KMS-11 (cell line): ENCODE measurements at regions not wholly inside any gene's neighbourhood (a gene's known extent, or its start where the extent isn't known, plus 50 kb on each side); places are given as distances from the start of the nearest gene placed in this dataset.

Source experiments
- H2AFZ ChIP-seq: fragments of 200-600 bp; sonication (generic); 2 replicates; pipeline ENCODE4 v1.6.1; 2016; ENCODE audit warnings: antibody characterized with exemption, mixed run types, low read depth
- H3K27ac ChIP-seq: fragments of 200-600 bp; sonication (generic); 2 replicates; pipeline ENCODE4 v1.6.1; 2016; ENCODE audit warnings: mild to moderate bottlenecking, mixed run types
- H3K27me3 ChIP-seq: fragments of 200-600 bp; sonication (generic); 2 replicates; pipeline ENCODE4 v1.6.1; 2017; ENCODE audit warnings: mild to moderate bottlenecking, low read depth, mixed run types, moderate library complexity; ENCODE audit not compliant: insufficient read depth
- H3K36me3 ChIP-seq: fragments of 200-600 bp; sonication (generic); 2 replicates; pipeline ENCODE4 v1.6.1; 2017; ENCODE audit warnings: mild to moderate bottlenecking, mixed run types; ENCODE audit not compliant: insufficient read depth
- H3K4me1 ChIP-seq: fragments of 200-600 bp; sonication (generic); 2 replicates; pipeline ENCODE4 v1.6.1; 2016; ENCODE audit warnings: mild to moderate bottlenecking, low read depth, mixed run types; ENCODE audit not compliant: poor library complexity, severe bottlenecking
- H3K4me2 ChIP-seq: fragments of 200-600 bp; sonication (generic); 2 replicates; pipeline ENCODE4 v1.7.0; 2016; ENCODE audit warnings: mild to moderate bottlenecking, mixed run types
- H3K4me3 ChIP-seq: fragments of 200-600 bp; sonication (generic); IDR thresholded peaks from 2 replicates; pipeline ENCODE4 v1.6.1; 2017; ENCODE audit warnings: low read depth, low read length, mixed read lengths; ENCODE audit not compliant: insufficient read depth
- H3K79me2 ChIP-seq: fragments of 200-600 bp; sonication (generic); 2 replicates; pipeline ENCODE4 v1.6.1; 2016; ENCODE audit warnings: low read depth, mixed run types; ENCODE audit not compliant: insufficient read depth
- H3K9ac ChIP-seq: fragments of 200-600 bp; sonication (generic); 2 replicates; pipeline ENCODE4 v1.6.1; 2016; ENCODE audit warnings: mild to moderate bottlenecking, mixed run types
- H4K20me1 ChIP-seq: fragments of 200-600 bp; sonication (generic); 2 replicates; pipeline ENCODE4 v1.6.1; 2016; ENCODE audit warnings: mild to moderate bottlenecking, mixed run types; ENCODE audit not compliant: insufficient read depth
- TF ChIP-seq, protein P1 (sequence below): fragments of 200-600 bp; sonication (generic); conservative IDR thresholded peaks from 2 replicates; pipeline ENCODE4 v1.6.1; 2017; ENCODE audit warnings: low read depth, mild to moderate bottlenecking, antibody characterized with exemption, low read length, moderate library complexity, mixed read lengths

DNA sequence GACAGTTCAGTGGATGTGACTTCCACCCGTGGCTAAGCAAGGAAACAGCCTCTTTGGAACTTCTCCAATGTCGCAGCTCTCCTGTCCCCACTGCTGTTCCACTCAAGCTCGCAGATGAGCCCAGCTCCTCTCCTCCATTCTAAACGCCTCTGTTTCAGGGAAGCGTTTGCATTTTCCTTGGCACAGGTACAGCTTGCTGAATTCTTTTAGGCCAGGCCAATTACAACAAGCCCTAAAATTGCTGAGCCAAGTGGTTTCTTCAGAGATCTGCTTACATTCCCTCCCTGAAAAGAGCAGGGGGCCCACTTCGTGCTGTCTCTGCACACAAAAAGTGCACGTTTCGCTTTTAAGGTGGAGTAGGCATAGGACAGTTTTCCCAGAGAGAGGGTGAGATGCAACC lies 91.5 kb upstream of the BLID start:
- Histone ChIP-seq H3K4me1 (no peaks in the 10 kb centered on the region), H3K79me2 (no peaks in the 10 kb centered on the region), H3K27me3 (no peaks in the 10 kb centered on the region), H3K9ac (no peak overlapping the region), H3K27ac (no peak overlapping the region), H2AFZ (no peak overlapping the region), H3K4me2 (no peak overlapping the region), H3K36me3 (no peaks in the 10 kb centered on the region), H4K20me1 (no peaks in the 10 kb centered on the region), H3K4me3 (no peak overlapping the region)
- TF ChIP-seq, protein P1, sequence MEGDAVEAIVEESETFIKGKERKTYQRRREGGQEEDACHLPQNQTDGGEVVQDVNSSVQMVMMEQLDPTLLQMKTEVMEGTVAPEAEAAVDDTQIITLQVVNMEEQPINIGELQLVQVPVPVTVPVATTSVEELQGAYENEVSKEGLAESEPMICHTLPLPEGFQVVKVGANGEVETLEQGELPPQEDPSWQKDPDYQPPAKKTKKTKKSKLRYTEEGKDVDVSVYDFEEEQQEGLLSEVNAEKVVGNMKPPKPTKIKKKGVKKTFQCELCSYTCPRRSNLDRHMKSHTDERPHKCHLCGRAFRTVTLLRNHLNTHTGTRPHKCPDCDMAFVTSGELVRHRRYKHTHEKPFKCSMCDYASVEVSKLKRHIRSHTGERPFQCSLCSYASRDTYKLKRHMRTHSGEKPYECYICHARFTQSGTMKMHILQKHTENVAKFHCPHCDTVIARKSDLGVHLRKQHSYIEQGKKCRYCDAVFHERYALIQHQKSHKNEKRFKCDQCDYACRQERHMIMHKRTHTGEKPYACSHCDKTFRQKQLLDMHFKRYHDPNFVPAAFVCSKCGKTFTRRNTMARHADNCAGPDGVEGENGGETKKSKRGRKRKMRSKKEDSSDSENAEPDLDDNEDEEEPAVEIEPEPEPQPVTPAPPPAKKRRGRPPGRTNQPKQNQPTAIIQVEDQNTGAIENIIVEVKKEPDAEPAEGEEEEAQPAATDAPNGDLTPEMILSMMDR, result no peak

DNA sequence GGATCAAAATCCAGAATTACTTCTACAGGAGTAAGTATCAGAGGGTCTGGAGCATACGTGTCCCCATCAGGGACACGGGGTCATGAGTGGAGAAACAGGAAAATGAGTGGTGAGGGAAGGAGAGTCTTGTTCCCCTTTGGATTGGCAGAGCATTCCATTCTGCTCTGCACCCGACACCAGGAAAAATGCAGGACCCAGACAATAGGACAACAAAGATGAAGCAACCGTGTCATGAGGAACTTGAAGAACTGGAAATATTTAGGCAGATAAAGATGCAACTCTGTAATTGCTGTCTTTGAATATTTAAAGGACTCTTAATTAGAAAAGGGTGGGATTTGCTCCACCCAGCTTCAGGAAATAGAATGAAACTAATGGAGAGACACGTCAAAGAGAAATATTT lies 89.0 kb upstream of the BLID start:
- H3K4me1 ChIP-seq, result no peaks in the 10 kb centered on the region
- TF ChIP-seq, protein P1, result no peak
- no peak overlapping the region for H3K4me2 ChIP-seq
- H3K79me2 ChIP-seq, result no peaks in the 10 kb centered on the region
- no peak overlapping the region for H3K27ac ChIP-seq
- no peak overlapping the region for H3K9ac ChIP-seq
- H3K27me3 ChIP-seq, result no peaks in the 10 kb centered on the region
- H2AFZ ChIP-seq, result no peak overlapping the region
- no peak overlapping the region for H3K4me3 ChIP-seq
- no peaks in the 10 kb centered on the region for H4K20me1 ChIP-seq
- no peaks in the 10 kb centered on the region for H3K36me3 ChIP-seq

DNA sequence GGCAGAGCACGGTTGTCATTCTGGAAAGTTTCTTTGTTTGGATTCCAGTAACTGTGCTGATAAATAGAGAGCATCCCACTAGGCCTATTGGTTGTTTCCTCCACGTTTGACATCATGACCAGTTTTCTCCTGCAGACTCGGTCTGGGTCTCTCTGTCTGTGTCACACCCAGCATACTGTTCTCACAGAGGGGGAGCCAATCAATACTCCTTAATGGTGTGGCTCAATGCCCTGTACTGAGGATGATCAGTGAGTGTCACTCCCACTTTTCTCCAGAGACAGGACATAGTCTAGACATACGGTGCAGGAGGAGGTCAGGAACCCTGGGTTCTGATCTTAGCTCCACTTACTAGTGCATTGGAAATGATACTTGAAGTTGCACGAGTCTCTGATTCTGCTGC lies 88.2 kb upstream of the BLID start:
- Histone ChIP-seq H3K27ac (no peak overlapping the region), H3K36me3 (no peaks in the 10 kb centered on the region), H4K20me1 (no peaks in the 10 kb centered on the region), H3K9ac (no peak overlapping the region), H3K4me2 (no peak overlapping the region), H2AFZ (no peak overlapping the region), H3K4me3 (no peak overlapping the region), H3K4me1 (no peaks in the 10 kb centered on the region), H3K79me2 (no peaks in the 10 kb centered on the region), H3K27me3 (no peaks in the 10 kb centered on the region)
- TF ChIP-seq, protein P1, result no peak

DNA sequence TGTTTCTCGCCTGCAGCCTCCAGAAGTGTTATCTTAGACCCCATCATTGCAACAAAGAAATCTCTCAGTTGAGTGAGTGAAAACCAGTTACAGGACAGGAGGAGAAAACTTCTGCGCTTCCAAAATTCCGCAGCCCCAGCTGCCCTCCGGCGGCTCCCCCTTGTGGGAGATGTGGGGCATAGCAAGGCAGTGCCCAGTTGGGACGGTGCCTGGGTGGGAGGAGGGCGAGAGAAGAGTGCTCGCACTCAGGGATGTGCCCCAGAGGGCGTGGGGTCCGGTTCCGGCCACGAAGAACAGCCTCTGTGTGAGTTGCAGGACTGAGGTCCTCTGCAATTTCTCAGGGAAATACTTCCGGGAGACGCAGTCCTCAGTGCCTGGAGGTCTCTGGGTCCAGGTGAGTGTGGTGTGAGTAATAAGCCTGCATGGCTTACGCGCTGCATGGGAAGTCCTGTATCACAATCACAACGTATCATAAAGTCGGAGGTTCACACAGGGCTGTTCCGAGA lies 87.0 kb upstream of the BLID start:
- Histone ChIP-seq H3K27me3 (no peaks in the 10 kb centered on the region), H3K79me2 (no peaks in the 10 kb centered on the region), H3K4me2 (no peak overlapping the region), H3K27ac (no peak overlapping the region), H2AFZ (no peak overlapping the region; the same call in 1 of the 2 replicates), H4K20me1 (no peaks in the 10 kb centered on the region), H3K4me3 (no peak overlapping the region), H3K4me1 (no peaks in the 10 kb centered on the region), H3K36me3 (no peaks in the 10 kb centered on the region), H3K9ac (no peak overlapping the region)
- TF ChIP-seq, protein P1, result peak; percentile 74
